ENCODE measurements at regions not wholly inside any gene's neighbourhood (a gene's known extent, or its start where the extent isn't known, plus 50 kb on each side); places are given as distances from the start of the nearest gene placed in this dataset.
"Not testable (repeated sequence)": the region's sequence is repeated elsewhere in the genome, so short reads cannot be mapped to it uniquely, and the experiment has no call there.

GRCh38 chr15:79492065-79492464 lies 59.9 kb downstream of the MINAR1 start:
- no peak for DNase-seq (ENCODE audit: low read depth in 3 of 3)

- no peak for DNase-seq (ENCODE audit: low read depth in 3 of 3)
These were observed 62.3 kb downstream of the MINAR1 start for GRCh38 chr15:79494384-79494909.

GRCh38 chr15:79494963-79495755 lies 63.0 kb downstream of the MINAR1 start:
- DNase-seq (ENCODE audit: low read depth in 3 of 3): no peak

GRCh38 chr15:79495775-79496174 lies 63.6 kb downstream of the MINAR1 start:
- DNase-seq (ENCODE audit: low read depth in 3 of 3): no peak

- DNase-seq (ENCODE audit: low read depth in 3 of 3): no peak
These were observed 64.7 kb downstream of the MINAR1 start for GRCh38 chr15:79496838-79497237.

- no peak for DNase-seq (ENCODE audit: low read depth in 3 of 3)
These were observed 69.0 kb downstream of the MINAR1 start for GRCh38 chr15:79501086-79501485.

- no peak for DNase-seq (ENCODE audit: low read depth in 3 of 3)
These were observed 73.8 kb downstream of the MINAR1 start for GRCh38 chr15:79505956-79506355.

- not testable (repeated sequence) for DNase-seq (ENCODE audit: low read depth in 3 of 3)
These were observed 80.7 kb downstream of the MINAR1 start for GRCh38 chr15:79512844-79513243.

GRCh38 chr15:79513417-79513816 lies 81.3 kb downstream of the MINAR1 start:
- DNase-seq (ENCODE audit: low read depth in 3 of 3): no peak

GRCh38 chr15:79513940-79514339 lies 81.8 kb downstream of the MINAR1 start:
- DNase-seq (ENCODE audit: low read depth in 3 of 3): no peak

GRCh38 chr15:79515300-79516027 lies 83.3 kb downstream of the MINAR1 start:
- no peak for DNase-seq (ENCODE audit: low read depth in 3 of 3)

- no peak for DNase-seq (ENCODE audit: low read depth in 3 of 3)
These were observed 84.0 kb downstream of the MINAR1 start for GRCh38 chr15:79516155-79516554.

- no peak for DNase-seq (ENCODE audit: low read depth in 3 of 3)
These were observed 84.5 kb downstream of the MINAR1 start for GRCh38 chr15:79516646-79517045.

- no peak for DNase-seq (ENCODE audit: low read depth in 3 of 3)
These were observed 87.5 kb downstream of the MINAR1 start for GRCh38 chr15:79519628-79520027.

- DNase-seq (ENCODE audit: low read depth in 3 of 3): no peak
These were observed 88.5 kb downstream of the MINAR1 start for GRCh38 chr15:79520654-79521053.

GRCh38 chr15:79522656-79523055 lies 90.5 kb downstream of the MINAR1 start:
- DNase-seq (ENCODE audit: low read depth in 3 of 3): no peak

- DNase-seq (ENCODE audit: low read depth in 3 of 3): no peak
These were observed 91.1 kb downstream of the MINAR1 start for GRCh38 chr15:79523266-79523665.

- no peak for DNase-seq (ENCODE audit: low read depth in 3 of 3)
These were observed 92.4 kb downstream of the MINAR1 start for GRCh38 chr15:79524531-79524930.

- DNase-seq (ENCODE audit: low read depth in 3 of 3): no peak
These were observed 94.2 kb downstream of the MINAR1 start for GRCh38 chr15:79526376-79526775.

- DNase-seq (ENCODE audit: low read depth in 3 of 3): no peak
These were observed 95.7 kb downstream of the MINAR1 start for GRCh38 chr15:79527821-79528220.

GRCh38 chr15:79529157-79529785 lies 97.1 kb downstream of the MINAR1 start:
- DNase-seq (ENCODE audit: low read depth in 3 of 3): no peak

- no peak for DNase-seq (ENCODE audit: low read depth in 3 of 3)
These were observed 103.4 kb downstream of the MINAR1 start for GRCh38 chr15:79535536-79535935.
